ENCODE measurements at regions not wholly inside any gene's neighbourhood (a gene's known extent, or its start where the extent isn't known, plus 50 kb on each side); places are given as distances from the start of the nearest gene placed in this dataset.

GRCh38 chr18:11500153-11501122 is 109.0 kb upstream of the SLC35G4 start (continued):
- TF ChIP-seq ZNF687 (CRISPR knock-in tag; IDR thresholded peaks at IDR 0.05) (no peak), MTA3 (CRISPR knock-in tag; IDR thresholded peaks at IDR 0.05) (no peak), ZNF773 (CRISPR knock-in tag; IDR thresholded peaks at IDR 0.05; ENCODE audit: borderline replicate concordance) (no peak), RARA (CRISPR knock-in tag; IDR thresholded peaks at IDR 0.05) (peak; percentile 95), ZBTB42 (CRISPR knock-in tag; IDR thresholded peaks at IDR 0.05) (no peak), ZNF850 (CRISPR knock-in tag; conservative IDR thresholded peaks at IDR 0.05) (no peak), GATAD1 (CRISPR knock-in tag; IDR thresholded peaks at IDR 0.05) (no peak), ZNF556 (CRISPR knock-in tag; IDR thresholded peaks at IDR 0.05; ENCODE audit: borderline replicate concordance) (no peak), BHLHE40 (IDR thresholded peaks at IDR 0.05; ENCODE audit: low read length) (peak; percentile 56), POGZ (CRISPR knock-in tag; IDR thresholded peaks at IDR 0.05) (peak; percentile 29; the same call in 1 of the 2 replicates), MIER2 (CRISPR knock-in tag; IDR thresholded peaks at IDR 0.05) (peak; percentile 32; the same call in 1 of the 2 replicates), DNMT3B (CRISPR knock-in tag; conservative IDR thresholded peaks at IDR 0.05) (no peak), HNF4G (IDR thresholded peaks at IDR 0.05; ENCODE audit: borderline replicate concordance, low read depth, low read length) (peak; percentile 75), HNF4G (CRISPR knock-in tag; IDR thresholded peaks at IDR 0.05; ENCODE audit: borderline replicate concordance, low read depth) (no peak), ZFP1 (CRISPR knock-in tag; IDR thresholded peaks at IDR 0.05) (no peak), TBL1XR1 (IDR thresholded peaks at IDR 0.05; ENCODE audit: borderline replicate concordance, low read length, partially characterized antibody) (peak; percentile 49), RFXAP (CRISPR knock-in tag; IDR thresholded peaks at IDR 0.05; ENCODE audit: borderline replicate concordance) (0 out of 2 replicates have a peak, but pooled peaks have one; percentile 51), MED13 (CRISPR knock-in tag; IDR thresholded peaks at IDR 0.05) (no peak), ZNF646 (CRISPR knock-in tag; IDR thresholded peaks at IDR 0.05) (no peak; the same call in 1 of the 2 replicates), MIER3 (CRISPR knock-in tag; IDR thresholded peaks at IDR 0.05; ENCODE audit: borderline replicate concordance) (no peak; the same call in 1 of the 2 replicates), RORA (CRISPR knock-in tag; IDR thresholded peaks at IDR 0.05) (no peak)
